GM10248 (cell line): ENCODE measurements at regions not wholly inside any gene's neighbourhood (a gene's known extent, or its start where the extent isn't known, plus 50 kb on each side); places are given as distances from the start of the nearest gene placed in this dataset.

ENCODE experiments used
- CTCF ChIA-PET: fragments of 300-600 bp; sonication (Branson Sonifier 250); formaldehyde crosslinking; extraction: SDS; loops from one replicate; lab custom pipeline; 2021; ENCODE audit warnings: antibody characterized with exemption; lab: Yijun Ruan, JAX
- POLR2A ChIA-PET: fragments of 350-650 bp; sonication (Branson Sonifier 250); formaldehyde crosslinking; extraction: SDS; loops from one replicate; lab custom pipeline; 2020; ENCODE audit warnings: antibody characterized with exemption; lab: Yijun Ruan, JAX
- DNase-seq: peaks from one replicate; pipeline ENCODE4 v3.0.0; 2012; ENCODE audit errors: extremely low spot score
- CTCF ChIP-seq: IDR thresholded peaks from 2 replicates; pipeline ENCODE4 v1.5.1; 2012; ENCODE audit warnings: mild to moderate bottlenecking, low read depth; ENCODE audit errors: extremely low read depth, missing control alignments, control extremely low read depth

DNA sequence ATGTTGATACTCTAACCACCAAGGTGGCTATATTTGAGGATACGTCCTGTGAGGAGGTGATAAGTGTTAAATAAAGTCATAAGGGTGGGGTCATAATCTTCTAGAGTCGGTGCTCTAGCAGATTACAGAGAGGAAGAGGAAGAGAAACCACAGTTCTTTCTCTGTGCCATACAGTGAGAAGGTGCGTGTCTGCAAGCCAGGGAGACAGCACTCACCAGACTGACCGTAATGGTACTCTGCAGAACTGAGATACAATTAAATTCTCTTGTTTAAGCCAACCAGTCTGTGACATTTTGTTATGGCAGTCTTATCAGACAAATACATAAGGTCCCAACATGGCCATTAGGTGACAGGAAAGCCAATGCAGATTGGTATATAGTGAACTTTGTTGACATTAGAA lies 480.9 kb upstream of the IGFBP7 start:
- ChIA-PET CTCF (interaction anchor here (1.2 kb wide), 1 partner anchor 44 kb away, joined by 3 read pairs; no protein-coding TSS in a partner anchor), POLR2A (no interaction called here)
- no peak for TF ChIP-seq CTCF
- DNase-seq: no peak

DNA sequence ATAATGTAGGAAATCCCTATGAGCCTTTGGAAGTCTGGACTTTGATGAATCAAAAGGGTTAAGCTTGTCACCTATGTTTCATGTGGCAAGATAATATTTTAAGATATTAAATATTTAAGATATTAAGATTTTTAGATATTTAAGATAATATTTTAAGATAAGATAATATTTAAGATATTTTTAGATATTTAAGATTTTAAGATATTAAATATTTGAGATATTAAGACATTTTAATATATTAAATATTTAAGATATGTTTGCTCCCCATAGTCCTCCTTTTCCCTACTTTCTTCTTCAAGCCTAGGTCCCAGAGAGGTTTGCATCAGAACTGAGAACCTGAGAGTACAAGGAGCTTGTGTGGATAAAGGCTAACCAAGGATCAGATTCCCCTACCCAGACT lies 478.4 kb upstream of the IGFBP7 start:
- ChIA-PET POLR2A (no interaction called here), CTCF (interaction anchor here (1.7 kb wide), 1 partner anchor 9 kb away, joined by 4 read pairs; no protein-coding TSS in a partner anchor)
- DNase-seq: no peak
- no peak for TF ChIP-seq CTCF

- DNase-seq: no peak
- TF ChIP-seq CTCF: no peak
- POLR2A ChIA-PET: no interaction called here
- CTCF ChIA-PET: interaction anchor here (0.9 to 1.1 kb wide), 2 partner anchors 15 to 18 kb away, joined by 3 read pairs; no protein-coding TSS in a partner anchor
Measured at GRCh38 chr4:57580710-57581599, 470.8 kb upstream of the IGFBP7 start.

DNA sequence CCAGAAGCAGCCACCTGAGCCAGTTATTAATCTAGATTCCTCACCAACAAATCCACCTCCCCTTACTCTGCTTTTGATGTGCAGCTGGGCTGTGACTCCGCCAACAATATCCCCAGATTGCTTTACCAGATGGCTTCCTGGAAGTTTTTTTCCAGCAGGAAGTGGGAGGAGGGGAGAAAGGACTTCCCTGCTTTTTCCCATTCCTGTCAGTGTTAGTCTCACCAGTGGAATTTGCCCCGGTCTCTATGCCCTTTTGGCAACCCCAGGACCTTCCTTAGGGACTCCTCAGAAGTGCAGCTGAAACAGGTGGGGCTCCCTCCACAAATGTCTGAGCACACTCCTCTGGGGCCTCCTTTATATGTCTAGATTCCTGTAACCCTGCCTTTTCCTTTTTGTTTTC lies 465.2 kb upstream of the IGFBP7 start:
- DNase-seq: no peak
- POLR2A ChIA-PET: no interaction called here
- TF ChIP-seq CTCF: no peak
- CTCF ChIA-PET: no interaction called here

GRCh38 chr4:57554556-57555092 lies 444.4 kb upstream of the IGFBP7 start:
- TF ChIP-seq CTCF: no peak
- ChIA-PET POLR2A (no interaction called here), CTCF (no interaction called here)
- no peak for DNase-seq

GRCh38 chr4:57553728-57554127 lies 443.5 kb upstream of the IGFBP7 start:
- no peak for DNase-seq
- TF ChIP-seq CTCF: no peak
- CTCF ChIA-PET: no interaction called here
- POLR2A ChIA-PET: no interaction called here
